Inflammatory macrophage treated with lipopolysaccharide for 4 hours (primary cell): ENCODE measurements at regions not wholly inside any gene's neighbourhood (a gene's known extent, or its start where the extent isn't known, plus 50 kb on each side); places are given as distances from the start of the nearest gene placed in this dataset.

ENCODE experiments used
- DNase-seq: peaks from one replicate; pipeline ENCODE4 v3.0.0-alpha.2; 2020

DNA sequence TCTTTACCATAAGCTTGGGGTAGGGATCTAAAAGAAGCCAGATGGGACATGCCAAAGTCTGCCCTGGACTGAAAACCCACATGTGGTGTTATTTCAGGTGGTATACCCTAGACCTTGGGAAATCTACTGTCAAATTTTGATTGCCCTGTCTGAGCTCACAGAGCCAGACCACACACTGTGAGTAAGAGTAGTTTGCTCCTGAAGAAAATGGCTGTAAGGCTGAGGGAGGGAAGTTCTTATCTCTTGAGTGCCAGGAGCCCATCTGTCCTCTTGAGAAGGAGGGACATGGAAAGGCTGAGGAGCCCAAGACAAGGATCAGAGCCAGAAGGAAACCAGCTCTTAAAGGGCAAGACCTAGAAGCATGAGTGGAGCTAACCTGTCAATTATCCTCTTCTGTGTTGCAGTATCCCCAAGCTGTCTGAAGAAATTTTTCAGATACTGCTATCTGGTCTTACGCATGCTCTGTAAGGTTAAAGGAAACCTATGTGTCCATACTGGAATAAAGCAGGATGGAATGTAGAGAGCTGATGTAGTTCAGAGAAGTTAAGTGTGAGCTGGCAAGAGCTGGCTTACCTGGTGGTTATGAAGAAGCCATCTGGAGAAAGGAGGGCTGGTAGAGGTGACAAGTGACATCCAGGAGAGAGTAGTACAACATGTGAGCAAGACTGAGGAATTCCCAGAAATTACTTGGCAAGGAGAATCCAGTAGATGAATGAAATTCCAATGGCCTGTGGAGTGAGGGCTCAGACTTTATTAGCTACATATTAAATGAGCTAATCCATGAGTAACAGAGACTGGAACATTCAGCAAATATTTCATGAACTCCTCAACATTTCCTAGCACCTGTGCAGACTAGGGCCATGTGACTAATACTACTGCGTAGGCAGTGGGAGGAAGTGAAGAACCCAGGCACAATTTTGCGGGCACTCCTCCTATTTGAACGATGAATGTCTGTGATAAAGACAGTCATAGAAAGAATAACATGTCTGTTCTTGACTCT lies 389.1 kb upstream of the KIF2A start:
- no peak for DNase-seq

DNA sequence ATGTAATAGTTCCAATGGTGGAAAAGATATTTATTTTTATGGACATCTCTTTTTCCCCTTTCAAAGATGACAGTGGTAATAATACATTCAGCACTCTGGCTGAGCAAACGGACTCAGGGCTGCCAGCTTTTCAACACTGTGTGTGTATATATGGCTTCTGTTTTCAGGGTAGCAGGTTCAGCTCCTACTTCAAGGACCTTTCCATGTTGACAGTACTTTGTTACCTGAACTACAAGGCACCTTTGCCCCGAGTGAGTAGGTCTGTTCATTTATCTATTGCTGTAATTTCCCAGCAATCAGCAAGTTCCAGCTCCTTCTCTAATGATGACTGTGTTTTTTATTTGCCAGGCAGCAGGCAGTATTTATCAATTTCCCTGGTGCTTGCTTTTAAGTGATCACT lies 387.4 kb upstream of the KIF2A start:
- DNase-seq: no peak

DNA sequence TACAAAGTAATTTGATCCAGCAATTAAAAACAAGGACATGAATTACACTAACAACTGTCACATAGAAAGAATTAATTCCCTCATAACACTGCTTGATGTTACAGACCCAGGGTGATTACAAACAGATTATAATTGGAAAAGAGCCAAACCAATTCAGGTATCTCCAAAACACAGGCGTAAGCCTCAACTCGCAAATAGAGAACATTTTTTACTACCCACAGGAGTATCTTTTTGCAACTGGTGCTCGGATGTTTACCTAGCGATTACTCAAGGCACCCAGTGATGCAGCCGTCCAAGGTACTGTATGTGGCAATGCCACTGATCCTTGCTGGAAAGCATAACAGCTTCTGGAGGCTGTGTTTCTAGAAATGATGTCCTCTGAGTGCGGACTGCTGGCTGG lies 386.1 kb upstream of the KIF2A start:
- no peak for DNase-seq

DNA sequence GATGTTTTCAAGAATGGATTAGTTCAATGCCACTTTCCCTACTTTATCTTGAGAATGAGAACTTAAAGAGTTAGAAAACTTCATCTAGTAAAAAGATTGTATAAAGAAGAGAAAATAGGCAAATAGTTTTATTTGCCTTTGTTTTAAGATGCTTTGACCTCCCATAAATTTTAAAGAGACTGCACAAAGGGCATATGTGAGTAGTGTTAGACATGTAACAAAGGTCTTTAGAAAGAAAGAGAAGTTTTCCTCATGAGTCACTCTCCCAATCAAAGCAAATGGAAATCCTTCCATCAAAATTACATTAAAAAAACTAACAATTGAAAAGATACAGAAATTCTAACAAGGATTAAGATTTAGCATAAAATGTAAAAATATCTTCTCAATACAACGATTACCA lies 381.8 kb upstream of the KIF2A start:
- DNase-seq: no peak

DNA sequence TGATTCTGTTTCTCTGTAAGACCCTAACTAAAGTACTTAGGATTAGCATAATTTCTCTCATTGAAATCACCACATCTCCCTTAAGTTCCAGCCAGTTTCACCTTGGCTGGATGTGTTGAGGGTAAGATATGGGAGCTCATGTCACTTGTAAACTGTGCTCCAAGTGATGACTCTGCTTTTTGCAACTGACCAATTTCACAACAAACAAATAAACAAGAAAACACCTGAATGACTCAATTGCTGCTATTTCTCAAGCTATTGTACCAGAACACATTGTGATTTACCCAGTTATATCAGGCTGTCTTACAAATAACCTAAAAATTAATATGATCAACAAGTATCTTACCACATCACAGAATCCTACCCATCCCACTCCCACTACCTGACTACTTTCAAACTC lies 379.1 kb upstream of the KIF2A start:
- DNase-seq: no peak

DNA sequence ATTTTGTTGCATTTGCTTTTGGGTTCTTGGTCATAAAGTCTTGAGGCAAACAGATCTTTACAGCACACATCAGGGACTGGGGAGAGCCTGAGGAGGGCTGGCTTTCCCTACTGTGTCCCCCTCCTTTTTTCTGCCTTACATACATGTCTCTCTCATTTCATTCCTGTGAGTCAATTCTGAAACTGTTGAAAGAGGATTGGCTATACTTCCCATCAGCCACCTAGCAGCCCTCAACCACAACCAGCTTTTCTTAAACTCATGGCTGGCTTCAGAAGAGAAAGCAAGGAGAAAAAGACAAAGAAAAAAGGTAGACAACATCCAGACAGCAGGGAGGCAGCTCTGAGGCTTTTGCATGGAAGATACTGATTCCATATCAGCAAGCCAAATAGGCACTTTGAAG lies 374.8 kb upstream of the KIF2A start:
- no peak for DNase-seq

- peak; percentile 28 for DNase-seq
These were observed 372.0 kb upstream of the KIF2A start for GRCh38 chr5:61933787-61934626.

DNA sequence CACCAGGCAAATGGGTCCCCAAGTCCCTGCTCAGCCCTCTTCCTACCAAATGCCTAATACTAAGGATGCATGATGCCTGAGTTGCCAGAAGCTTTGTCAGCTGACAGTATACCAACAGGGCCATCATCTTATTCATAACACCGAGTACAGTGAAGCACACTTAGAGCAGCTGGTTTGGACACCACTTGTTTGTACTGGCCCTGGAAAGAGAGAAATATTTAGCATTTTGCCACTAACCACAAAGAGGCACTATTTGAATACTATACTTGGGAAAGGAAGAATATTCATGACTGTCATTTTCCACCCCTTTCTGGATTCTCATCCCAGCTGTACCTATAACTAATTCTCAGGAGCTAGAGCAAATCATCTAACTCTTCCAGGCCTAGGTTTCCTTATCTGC lies 364.4 kb upstream of the KIF2A start:
- DNase-seq: no peak

DNA sequence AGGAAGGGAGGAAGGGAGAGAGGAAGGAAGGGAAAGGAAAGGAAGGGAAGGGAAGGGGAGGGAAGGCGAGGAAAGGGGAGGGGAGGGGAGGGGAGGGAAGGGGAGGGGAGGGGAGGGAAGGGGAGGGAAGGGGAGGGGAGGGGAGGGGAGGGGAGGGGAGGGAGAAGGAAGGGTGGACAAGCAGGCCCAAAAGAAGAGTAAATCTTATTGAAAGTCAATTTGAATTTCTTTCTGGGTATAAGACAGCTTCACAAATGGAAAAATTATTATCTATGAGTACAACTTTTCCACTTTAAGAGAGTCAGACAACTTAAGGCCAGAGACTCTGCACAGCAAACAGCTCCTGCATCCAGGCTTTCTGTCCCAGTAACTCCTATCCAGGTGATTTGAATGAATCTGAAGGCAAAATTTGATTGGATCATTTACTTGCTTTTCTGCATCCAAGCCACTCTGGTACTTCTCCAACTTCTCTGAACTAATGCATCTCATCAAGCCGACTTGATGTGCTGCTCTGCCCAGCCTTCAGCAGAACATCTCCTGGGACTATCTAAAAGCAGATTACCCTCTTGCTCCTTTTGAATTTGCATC lies 363.4 kb upstream of the KIF2A start:
- no peak for DNase-seq

DNA sequence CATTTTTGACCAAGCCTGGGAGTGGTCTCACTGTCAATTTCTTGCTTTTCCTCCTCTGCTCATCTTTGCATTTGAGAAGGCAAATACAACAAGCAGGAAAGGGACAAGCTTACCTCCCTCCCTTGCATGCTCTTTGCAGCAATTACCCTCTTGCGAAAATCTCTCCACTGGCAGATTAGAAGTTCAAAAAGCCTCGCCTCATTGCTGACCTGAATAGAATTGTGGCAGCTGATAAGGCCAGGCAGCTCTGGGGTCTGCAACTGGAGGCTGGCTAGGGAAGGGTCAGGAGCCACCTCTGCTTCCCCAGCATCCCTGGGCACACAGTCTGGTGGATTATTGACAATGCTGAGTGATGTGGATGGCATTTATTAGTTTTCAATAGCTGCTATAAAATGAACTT lies 362.3 kb upstream of the KIF2A start:
- no peak for DNase-seq

DNA sequence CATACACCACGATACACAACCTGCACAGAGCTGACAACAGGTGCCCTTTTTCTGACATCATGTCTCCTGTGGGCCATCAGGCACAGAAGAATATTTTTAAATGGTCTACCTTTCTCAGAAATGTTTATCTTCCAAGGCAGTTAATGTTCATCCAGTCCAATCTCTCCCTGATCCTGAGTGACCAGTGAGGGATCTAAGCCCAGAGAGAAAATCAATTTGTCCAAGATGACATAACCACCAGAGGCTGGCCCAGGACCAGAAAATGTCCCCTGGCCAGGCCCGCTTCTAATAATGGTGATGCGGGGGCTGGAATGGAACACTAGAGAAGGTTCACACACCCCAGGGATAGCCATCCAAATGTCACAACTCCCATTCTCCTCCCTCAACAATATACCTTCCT lies 357.9 kb upstream of the KIF2A start:
- no peak for DNase-seq

DNA sequence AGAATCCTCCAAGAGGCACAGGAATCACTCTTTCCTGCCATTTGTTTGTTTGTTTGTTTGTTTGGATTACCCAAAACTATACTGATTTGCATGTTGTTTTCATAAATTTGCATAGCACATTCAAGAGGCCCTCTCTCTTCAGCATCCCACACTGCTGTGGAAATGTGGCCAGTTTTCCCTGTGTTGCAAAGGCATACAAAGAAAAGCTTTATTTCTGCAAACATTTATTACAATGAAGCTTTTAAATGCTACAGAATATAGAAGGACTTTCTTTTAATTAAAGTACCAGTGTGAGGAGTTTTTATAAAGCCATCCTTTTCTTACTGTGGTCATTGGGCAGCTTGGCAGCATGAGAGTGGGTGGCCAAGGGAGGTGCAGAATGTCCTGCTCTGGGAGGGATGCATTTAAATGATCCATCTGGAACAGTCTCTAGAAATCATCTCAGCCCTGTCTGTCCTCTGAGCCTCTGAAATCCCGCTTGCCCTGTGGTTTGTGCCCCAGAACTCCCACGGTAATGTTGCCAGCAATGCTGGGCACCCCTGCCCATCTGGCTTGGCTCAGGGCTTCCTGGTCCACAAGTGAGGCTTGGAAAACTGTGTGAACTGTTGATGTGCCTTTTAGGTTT lies 356.8 kb upstream of the KIF2A start:
- no peak for DNase-seq

DNA sequence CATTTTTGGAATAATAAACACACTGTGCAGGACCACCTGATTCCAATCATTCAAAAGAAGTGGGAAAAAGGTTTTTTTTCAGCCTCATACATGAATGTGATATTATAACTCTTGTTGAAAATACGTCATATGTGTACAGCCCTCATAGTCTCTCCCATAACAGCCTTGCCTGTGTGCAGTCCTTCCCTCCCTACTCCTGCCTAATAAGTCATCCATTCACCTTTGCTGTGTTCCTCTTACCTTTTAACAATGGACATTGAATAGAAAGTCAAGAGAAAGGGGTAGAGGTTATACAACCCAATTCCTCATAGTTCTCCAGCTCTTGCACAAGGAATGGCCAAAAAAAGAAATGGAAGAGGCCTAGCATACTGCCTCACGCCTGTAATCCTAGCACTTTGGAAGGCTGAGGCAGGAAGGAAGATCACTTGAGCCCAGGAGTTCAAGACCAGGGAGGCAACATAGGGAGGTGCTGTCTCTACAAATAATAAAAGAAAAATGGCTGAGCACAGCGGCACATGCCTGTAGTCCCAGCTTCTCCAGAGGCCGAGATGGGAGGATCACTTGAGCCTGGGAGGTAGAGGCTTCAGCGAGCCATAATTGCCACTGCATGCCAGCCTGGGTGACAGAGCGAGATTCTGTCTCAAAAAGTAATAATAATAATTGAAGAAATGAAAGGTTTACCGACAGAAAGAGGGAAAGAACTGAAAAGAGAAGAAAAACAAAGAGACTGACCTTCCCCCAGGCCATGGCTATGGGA lies 356.1 kb upstream of the KIF2A start:
- no peak for DNase-seq

DNA sequence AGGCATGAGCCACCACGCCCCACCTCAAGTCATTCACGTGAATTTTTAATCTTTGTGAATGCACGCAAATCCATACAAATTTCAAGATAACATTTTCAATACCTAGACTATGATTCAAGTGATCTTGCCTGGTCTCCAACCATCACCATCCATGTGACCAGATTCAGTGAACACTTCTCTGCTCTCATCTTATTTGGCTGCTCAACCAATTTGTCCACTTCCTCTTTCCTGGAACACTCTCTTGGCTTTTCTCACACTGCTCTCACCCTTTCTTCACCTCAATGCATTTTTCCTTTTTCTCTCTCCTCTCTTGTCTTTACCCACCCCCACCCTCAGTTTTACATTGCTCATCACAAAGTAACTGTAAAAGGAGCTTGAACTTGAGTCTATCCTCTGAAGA lies 354.7 kb upstream of the KIF2A start:
- DNase-seq: no peak

GRCh38 chr5:61953913-61954312 lies 352.1 kb upstream of the KIF2A start:
- no peak for DNase-seq

DNA sequence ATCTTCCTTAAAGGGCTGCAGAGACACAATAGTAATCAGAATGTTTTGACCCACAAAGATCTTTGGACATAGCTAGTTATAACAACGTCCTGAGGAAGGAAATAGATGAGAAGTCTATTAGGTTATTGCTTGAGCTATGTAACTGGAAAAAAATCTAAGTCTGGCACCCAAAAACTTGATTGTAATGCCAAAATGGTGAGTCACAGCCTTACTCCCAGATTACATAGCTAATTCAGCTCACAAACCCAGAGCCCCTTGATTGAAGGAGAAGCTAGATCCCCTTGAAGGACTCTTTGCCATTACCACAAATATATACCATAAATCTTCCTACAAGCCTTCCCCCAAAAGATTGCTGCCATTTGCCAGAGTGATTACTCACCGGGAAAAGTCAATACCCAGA lies 341.8 kb upstream of the KIF2A start:
- no peak for DNase-seq

DNA sequence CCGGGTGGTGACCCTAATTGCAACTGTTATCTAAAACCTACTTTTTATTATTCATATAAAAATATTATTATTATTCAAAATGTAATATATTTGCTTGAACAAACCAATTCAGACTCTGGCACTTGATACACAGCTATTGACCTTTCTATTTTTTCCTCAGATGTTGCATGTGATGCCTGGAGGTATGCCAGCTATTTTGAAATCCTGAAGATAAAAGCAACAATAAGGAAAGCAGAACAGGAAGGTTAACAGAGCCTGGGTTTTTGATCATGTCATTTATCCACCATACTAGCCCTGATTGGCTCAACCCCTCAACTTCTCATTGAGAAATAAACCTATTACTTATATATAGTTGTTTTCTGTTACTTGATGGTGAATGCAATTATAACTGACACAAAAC lies 340.9 kb upstream of the KIF2A start:
- no peak for DNase-seq

DNA sequence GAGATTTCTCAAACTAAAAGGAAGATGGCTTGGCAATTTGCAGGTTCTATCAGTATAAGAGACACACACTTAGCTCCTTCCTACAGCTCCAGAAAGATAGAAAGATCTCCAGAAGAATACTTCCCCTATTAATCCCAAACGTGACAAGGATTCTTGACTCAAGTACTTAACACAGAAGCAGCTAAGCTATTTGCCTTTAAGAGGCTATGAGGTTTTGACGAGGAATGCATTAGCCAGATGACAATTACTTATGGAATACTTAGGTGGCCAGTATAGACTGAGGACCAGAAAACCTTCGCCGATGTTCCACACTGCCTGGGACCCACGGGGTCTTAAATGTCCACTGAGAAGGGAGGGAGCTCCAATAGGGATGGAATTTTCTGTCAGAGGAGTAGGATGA lies 340.5 kb upstream of the KIF2A start:
- no peak for DNase-seq

GRCh38 chr5:61966296-61966955 lies 339.6 kb upstream of the KIF2A start:
- no peak for DNase-seq

- DNase-seq: no peak
These were observed 339.0 kb upstream of the KIF2A start for GRCh38 chr5:61966997-61967396.

DNA sequence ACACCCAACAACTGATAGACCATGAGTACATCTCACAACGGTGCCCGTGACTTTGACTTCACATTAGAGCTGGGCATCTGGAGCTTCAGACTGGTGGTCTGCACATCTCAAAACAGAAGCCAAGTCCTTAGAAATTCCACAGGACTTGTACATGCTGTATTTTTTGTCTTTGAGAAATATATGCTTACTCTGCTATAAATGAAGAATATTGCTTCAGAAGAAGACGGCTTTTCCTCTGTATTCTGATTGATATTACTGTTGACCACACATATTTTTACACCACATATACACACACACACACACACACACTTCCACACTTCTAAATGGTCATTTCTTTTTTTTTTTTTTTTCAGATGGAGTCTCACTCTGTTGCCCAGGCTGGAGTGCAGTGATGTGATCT lies 338.3 kb upstream of the KIF2A start:
- no peak for DNase-seq

GRCh38 chr5:61969347-61969746 lies 336.7 kb upstream of the KIF2A start:
- DNase-seq: no peak
